ENCODE measurements at regions not wholly inside any gene's neighbourhood (a gene's known extent, or its start where the extent isn't known, plus 50 kb on each side); places are given as distances from the start of the nearest gene placed in this dataset.

DNA sequence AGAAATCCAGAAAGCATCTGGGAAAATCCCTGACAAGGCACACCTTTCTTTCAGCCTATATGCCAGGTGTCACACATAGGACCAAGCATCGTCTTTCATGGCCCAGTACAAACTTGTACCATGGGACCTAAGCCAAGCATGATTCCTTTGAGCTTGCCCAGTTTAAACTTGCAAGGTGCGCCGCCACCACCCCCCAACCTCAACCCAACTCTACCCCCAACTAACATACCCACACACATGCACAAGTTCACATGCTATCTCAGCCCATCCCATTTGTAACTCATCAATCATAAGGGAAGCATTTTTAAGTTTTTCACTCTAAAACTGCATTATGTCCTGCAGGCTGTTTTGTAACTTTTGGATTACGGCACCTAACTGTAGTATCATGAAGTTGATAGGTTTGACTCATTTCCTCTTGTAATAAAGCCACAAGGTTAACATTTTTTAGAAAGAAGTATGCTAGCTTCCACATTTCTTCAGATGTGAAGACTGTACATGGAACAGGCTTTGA, 145.9 kb upstream of the FST start:
- DNase-seq = no peak

DNA sequence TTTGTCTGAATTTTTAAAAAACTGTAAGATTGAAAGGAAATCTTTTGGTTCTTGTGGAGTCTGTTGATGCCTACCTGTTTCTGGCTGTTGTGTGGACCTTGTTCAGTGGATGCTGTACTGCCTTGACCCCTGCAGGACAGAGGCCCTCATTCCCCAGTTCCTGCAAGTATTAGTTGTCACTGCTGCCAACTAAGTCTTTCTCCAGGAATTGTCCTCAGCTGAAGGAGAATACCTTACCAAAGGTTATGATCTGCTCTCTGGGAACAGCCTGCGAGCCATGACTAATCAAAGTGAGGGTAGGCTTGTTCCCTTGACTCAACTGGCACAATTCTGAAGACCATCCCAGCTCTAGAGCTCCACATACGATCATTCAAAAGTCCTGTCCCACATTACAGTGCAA, 145.3 kb upstream of the FST start:
- no peak for DNase-seq

DNA sequence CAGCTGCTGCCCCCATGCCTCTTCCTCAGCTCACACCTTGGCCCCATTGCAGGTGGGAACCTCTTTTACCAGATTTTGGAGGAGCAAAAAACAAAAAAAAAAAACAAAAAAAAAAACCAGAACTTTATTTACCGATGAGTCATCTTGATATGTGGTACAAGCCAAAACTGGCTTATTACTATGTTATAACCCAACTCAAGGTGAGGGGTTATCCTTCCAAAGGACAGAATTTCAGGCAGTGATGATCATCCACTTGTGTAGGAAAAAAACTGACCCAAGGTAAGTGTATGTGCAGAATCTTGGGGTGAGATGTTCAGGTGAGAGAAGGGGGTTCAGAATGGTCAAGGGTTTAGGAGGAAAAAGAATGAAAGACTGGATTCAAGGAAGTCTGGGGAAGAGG, 142.6 kb upstream of the FST start:
- no peak for DNase-seq

DNA sequence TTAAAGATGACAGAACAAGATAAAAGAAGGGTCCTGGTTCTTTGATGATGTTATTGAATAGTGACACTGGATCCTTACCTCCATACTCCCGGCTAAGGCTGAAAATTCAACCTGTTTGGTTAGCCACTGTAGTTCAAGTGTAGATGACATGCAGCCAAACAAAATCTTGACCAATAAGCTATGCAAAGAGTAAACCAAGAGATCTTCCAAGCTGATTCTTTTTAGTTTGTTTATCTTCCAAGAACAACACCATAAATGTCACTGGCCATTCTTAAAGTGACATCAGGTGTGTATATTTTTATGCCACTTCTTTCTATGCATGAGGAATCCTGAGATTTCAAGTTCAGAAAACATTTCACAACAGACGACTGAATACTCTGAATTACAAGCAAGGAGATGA, 141.5 kb upstream of the FST start:
- no peak for DNase-seq

DNA sequence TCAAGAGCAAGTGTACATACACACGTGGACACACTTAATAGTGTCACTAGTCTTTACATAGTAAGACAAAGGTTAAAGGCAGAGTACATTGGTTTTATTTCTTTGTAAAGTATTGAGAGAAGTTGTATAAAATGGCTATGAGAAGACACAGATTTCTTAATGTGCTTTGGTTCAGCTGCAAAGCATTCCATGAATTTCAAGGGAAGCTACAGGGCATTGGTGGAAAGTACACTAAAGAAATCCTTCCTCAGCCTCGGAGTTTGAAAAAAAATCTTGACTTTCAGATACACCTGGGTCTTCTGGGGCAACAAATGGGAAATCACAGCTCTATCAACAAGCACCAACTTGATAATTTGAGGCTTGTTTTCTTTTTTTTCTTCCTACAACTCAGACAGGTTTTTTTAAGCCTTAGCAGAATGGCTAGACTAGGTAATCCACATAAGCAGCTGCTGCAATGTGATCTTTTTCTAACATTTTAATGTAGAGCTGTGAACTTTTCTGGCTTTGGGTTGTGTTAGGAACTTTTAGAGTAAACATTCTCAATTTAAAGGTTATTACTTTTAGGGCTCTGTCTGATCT, 140.4 kb upstream of the FST start:
- DNase-seq = no peak

DNA sequence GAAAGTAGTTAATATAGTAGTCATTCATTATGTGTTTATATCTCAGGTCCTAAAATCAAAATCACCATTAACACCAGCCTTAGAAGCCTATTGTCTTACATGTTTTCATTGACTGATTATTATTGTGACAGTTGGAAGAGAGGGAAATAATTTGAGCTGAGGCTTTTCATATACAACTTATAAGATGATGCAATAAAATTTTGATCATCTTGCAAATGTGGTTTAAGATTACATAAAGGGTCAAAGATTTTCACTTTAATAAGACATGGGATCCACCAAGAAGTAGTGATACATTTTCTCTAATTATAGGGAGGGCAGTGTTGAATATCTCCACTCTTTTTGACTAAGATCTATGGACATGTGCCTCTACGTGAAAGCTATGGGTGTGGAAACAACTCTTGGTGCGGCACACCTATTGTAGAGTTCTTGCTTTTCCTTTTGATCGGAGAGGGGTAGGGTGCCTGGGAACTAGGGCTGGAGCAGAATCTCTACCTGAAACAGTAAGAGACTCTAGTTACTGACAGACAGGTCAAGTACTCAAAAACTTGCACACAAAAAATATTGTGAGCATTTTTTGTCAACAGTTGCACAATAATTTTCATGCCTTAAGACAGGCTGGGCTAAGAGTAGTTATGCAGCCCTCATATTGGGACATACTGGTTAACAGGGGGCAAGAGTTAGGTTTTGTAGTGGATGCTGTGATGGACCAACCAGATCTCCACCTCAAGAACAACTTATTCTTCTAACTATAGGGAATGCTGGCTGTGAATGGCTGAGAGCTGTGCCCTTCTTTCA, 139.3 kb upstream of the FST start:
- no peak for DNase-seq

DNA sequence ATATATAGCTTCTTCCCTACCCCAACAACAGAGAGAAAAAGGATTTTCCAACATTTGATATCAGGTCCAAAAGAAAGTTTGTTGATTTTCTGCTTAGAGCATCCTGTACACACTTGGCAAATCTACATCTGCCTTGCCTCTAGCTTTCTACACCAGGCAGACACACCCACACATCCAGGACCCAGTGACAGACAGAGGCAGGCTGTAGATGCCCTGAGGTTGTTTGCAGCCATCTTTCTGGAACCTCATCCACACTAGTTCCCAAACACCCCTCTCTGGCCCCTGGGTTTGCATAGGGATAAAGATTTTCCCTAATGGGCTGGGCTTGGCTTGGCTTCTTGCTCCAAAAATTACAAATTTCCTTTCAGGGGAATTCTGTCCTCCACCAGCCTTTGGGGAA, 138.2 kb upstream of the FST start:
- no peak for DNase-seq

DNA sequence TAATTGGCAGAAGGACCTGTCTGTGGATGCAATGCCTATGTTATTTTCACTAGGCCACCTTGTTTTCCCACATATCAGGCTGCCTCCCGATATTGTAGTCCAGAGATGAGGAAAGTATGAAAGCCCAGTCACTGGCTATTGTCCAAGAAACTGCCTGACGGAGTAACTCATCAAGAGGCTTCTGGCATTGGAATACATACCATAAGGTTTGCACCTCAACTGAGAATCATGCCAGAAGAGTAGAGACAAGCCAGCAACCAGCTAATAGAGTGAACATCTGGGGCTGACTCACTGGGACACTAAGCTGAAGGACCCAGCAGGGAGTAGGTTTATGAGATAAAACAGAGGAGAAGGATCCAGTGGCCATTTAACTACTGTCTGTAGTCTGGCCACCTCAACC, 137.2 kb upstream of the FST start:
- DNase-seq = no peak

DNA sequence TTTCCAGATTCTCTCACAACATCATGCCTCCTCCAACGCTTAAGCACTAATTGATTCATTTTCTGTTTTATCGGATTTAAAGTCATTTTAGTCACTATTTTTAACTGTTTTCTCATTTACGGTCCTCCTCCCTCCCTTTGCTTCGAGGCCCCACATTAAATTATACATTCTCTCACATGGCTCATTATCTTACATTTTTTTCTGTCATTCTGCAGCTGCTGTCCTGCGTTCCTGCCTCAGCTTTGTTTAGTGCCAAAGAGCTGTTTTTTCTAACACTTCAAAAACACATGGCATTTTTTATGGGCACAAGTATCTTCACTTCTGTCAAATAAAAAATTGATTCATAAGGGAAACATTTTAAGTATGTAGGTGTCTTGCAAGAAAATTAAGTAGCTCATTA, 130.1 kb upstream of the FST start:
- no peak for DNase-seq

DNA sequence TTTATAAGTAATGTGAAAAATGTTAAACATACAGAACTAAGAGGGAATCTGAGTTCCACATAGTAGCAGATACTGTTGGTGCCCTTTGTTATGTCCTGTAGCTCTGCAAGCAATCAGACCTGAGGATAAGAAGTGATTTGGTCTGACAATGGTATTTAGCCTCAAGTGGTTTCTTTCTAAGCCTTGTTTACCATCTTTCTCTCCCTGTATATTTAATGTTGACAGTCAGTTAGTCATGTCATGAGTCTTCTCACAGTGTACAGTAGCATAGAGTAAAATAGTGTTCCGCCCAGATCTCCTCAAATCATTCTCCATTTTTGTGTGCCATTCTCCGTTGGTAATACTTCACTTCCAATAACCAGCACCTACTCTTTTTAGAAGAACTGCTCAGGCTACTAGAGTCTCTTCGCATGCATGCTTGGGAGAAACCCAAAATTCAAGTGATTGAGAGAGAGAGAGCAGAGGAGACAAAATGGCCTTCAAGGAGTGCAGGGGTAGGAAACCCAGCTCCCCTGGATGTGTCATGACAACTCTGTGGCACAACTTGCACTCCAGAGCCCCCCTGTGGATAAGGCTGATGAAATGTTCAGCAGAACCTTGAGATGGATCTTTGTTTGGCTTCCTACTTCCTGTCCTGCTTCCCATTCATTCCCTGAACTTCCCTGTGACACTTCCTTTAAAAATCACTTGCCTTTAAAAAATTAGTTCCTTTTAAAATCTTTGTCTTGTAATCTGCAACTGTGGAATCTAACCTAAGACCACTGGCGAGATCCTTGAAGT, 129.2 kb upstream of the FST start:
- no peak for DNase-seq

DNA sequence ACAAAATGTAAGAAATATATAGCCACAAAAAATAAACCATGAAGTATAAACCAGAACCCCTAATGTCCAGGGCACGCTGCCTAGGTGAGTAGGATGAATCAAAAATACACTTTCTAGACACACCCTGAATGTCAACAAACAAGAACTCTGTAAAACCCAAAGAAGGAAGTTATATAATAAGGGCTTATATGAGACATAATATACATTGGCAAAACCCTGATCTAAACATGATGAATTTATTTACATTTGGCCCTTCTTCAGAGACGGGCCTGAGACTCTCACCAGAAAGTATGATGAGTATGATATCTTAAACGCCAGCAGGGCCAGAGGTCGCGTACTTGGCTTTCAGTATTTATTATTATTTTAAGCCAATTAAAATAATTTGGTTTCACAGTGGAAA, 125.1 kb upstream of the FST start:
- no peak for DNase-seq

DNA sequence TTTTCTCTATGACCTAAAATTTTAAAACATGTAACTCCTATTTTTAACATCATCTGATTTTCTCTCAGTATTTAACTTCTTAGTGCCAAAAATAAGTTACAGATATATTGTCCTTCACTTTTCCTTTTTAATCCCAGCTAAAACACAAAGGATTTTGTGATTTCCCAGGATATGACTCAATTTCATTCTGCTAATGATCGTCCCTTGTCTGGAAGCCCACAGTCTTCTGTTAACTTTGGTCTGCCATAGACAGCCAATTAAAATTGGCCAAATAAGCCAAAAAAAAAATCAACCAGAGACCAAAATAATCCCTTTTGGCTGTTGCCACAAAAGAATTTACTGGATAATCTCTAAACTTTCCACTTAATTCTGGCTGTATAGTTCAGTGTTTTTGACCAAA, 124.5 kb upstream of the FST start:
- DNase-seq = no peak

DNA sequence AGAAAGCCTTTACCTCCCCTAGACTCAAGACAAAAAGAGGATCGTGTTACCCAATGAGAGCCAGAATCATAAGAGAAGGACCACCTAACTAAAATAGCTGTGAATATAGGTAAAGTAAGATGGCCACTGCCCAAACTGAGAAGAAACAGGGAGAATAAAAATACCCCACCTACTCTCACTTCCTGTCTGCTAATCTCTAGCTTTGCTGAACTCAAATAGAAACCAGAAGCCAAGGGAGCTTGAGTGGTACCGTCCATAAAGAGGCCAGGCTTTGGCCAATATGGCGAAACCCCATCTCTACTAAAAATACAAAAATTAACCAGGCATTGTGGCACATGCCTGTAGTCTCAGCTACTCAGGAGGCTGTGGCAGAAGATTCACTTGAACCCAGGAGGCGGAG, 123.0 kb upstream of the FST start:
- no peak for DNase-seq

DNA sequence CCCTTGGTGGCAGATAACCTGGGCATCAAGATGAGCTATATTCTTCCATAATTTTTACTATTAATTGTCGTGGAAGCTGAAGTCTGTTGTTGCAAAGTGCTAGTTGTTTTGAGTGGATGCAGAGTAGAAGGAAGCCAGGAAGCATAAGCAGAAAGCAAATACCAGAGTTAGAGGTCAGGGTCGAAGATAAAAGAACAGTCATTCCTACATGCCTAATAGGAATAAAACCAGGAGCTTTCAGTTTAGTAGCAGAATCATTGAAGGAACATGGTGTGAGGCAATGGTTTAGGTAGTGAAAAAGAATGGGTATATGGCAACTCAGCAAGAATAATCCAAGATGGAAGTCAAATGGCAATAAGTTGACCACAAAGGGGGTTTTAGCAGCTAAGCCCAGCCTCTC, 121.6 kb upstream of the FST start:
- no peak for DNase-seq

DNA sequence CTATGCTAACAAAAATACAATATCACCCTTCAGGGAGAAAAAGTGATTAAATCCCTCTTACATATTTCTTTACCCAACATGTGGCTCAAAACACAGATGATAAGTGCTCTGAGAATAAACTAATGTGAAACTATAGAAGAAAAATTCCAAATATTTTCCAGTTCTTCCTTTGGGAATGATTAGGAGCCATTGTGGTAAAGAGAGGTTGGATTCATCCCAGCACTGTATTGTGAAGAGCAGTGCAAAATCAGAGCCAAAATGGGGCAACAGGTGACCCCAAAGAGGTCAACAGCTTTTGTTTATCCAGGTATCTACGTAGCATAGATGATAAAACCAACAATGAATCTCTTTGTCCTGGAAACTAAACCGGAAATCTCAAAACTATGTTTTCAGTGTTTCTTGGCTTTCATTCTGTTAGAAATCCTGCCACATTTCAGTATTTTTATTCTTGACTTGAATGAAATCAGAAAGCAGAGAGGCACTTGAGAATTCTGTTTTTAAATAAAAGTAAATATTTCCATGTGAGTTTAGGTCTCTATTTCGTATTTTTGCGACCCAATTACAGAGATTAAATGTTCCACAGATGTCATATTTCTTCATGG, 120.4 kb upstream of the FST start:
- DNase-seq = no peak

DNA sequence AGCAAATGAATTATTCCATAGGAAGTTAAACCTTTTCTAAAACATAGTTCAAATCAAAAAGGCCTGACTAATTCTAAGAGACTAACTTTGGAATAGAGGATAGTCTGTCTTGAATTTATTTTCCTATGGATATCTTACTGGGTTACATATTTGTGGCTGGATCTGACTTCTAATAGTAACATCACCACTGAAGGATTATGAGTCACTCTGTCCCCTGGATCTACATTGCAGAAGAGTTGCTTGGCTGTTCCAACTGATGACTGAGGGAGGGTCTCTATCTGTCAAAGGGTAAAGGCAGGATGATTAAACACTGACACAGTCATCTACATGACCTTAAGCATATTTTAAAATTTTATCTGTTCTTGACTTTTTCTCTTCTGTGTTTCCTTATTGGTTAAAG, 119.6 kb upstream of the FST start:
- no peak for DNase-seq

DNA sequence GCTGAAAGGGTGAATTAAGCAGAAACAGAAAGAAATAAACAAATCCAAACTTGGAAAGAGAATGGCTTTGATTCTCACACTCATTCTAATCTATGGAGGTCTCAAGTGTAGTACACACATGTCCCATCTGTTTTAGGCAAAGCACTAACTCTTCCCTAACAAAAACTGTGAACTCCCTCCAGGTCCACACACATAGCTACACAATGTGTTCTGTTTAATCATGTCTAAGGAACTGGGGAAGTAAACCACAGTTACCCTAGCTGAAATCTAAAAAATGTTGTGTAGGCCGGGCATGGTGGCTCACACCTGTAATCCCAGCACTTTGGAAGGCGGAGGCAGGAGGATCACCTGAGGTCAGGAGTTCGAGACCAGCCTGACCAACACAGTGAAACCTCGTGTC, 118.7 kb upstream of the FST start:
- no peak for DNase-seq

DNA sequence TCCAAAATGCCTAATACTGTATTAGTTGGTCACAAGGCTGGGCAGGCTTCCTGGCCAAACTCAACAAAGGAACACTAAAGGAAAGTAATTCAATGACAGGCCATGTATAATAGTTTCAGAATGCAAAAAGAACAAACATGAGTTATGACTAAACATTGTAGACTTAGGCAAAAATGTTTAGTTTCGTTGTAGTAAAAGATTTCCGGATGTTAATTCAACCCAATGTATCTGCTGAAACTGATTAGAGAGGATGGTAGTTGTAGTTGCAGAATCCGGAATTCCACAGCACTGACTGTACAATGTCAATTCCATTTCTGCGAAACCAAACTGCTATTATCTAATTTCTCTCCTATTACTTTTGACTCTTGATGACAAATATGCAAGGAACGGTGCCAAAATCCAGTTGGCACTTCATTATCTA, 117.9 kb upstream of the FST start:
- no peak for DNase-seq

DNA sequence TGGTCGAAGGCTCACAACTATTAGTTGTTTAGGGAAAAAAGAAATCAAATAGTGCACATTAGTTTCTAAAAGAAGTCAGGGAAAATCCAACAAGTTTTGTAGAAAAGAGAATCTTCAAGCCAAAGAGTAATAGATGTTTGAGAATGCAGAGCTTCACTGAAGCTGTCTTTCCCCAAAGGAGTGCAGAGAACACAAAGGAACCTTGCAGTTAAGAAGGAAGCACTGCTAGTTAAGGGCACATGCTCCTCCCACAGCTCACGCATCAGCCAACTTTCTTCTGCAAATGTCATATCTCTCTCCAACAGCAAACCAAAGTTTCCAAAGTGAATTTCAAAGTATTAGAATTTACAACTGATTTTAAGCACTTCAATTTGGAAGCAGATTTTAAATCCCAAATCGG, 116.4 kb upstream of the FST start:
- DNase-seq = no peak

DNA sequence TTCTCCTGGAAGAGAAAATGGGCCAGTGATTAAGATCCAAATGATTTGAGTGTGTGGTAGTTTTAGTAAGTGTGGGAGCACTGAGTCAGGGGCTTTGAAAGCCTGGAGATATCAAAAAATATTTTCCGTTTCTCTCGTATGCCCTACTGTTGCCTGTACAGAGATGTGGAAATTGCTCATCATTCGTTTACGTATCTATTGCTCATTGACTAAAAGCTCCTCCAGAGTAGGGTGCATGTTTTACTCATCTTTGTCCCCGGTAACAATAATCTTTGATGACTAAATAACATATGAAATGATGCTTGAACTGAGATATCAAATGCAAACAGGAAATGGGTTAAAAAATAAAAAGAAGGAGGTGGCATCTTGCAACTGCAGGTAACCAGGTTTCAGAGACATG, 114.2 kb upstream of the FST start:
- no peak for DNase-seq

DNA sequence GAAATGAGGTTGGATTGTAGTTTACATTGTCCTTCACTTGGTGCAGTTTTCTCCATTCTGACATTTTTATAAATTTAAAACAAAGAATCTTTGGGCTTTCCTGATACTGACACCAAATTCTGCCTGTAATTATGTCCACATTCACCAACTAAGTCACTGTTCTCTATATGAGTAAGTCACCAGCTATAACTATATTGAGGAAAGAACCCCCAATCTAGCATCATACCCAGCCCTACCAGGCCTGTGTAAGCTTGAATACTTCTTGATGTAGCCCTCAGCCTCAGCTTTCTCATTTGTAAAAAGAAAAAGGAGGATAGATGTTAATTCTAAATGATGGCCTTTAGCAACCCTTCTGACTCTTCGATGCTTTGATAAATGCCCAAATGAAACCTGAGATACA, 112.7 kb upstream of the FST start:
- no peak for DNase-seq

DNA sequence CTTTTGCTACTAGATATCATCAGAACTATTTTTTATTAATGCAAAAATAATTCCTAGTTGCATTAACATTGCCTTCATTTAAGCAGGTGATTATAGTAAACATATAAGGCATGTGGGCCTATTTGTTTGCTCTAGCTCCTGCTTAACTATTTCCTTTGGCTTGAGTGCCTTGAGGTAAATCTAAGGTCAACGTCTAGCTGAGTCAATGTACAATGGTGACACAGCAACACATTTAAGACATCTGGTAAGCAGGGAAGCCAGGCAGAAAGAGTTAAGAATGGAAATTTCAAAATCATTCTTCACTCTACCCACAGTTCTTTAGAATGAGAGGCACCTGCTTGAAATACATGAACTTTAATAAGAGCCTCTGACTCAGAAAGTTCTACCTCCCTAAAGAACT, 111.9 kb upstream of the FST start:
- DNase-seq = no peak

DNA sequence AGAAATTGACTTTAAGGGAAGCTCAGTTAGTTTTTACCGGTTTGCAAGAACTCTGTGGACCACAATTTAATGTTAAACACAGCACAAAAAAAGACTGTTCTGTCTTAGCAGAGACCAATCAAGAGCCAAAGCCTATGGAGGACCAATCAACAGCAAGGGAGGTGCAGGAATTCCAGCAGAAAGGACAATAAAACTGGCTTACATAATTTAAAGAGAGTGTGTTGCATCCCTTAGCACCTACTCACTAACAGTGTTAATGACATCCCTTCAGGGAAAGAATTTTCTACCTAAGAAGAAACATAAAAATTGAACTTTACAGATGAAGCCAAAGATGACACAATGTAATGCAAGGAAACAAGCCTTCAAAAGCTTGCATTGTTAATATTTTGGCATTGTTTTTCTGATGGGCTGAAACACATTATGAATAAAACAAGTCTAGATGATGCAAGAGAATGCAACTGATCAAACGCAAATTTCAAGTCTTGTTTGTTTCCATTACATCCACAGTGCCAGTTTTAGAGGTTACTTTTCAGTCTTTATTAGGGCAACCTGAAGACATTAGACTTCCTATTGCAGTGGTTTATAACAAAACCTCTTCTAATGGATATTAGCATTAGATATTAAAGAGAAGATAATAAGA, 111.3 kb upstream of the FST start:
- DNase-seq = no peak

All from NCI-H1436 treated with DMSO at 0.1 percent for 48 hours (cell line).